Endometrium (tissue), 2 donors: ENCODE measurements at regions not wholly inside any gene's neighbourhood (a gene's known extent, or its start where the extent isn't known, plus 50 kb on each side); places are given as distances from the start of the nearest gene placed in this dataset.
"Not testable (repeated sequence)": the region's sequence is repeated elsewhere in the genome, so short reads cannot be mapped to it uniquely, and the experiment has no call there.

Experiments
- FAIRE-seq: peaks from 2 replicates; lab custom pipeline; 2012; peaks lifted over from hg19 to GRCh38; lab: Jason Lieb, UNC
- donor health status: control.
- donor health status: control.

- no peak for FAIRE-seq
Observed at GRCh38 chr17:72448019-72448418, 327.2 kb downstream of the SOX9 start.

- FAIRE-seq: no peak
Observed at GRCh38 chr17:72452286-72453173, 331.7 kb downstream of the SOX9 start.

GRCh38 chr17:72454342-72454741 lies 333.5 kb downstream of the SOX9 start:
- FAIRE-seq: no peak

GRCh38 chr17:72455562-72455961 lies 334.7 kb downstream of the SOX9 start:
- FAIRE-seq: no peak

GRCh38 chr17:72456075-72456474 lies 335.3 kb downstream of the SOX9 start:
- FAIRE-seq: no peak

GRCh38 chr17:72457712-72458111 lies 336.9 kb downstream of the SOX9 start:
- no peak for FAIRE-seq

GRCh38 chr17:72458301-72458700 lies 337.5 kb downstream of the SOX9 start:
- no peak for FAIRE-seq

- FAIRE-seq: no peak
Observed at GRCh38 chr17:72460711-72461110, 339.9 kb downstream of the SOX9 start.

- no peak for FAIRE-seq
Observed at GRCh38 chr17:72461757-72462156, 340.9 kb downstream of the SOX9 start.

GRCh38 chr17:72462407-72462806 lies 341.6 kb downstream of the SOX9 start:
- no peak for FAIRE-seq

- FAIRE-seq: no peak
Observed at GRCh38 chr17:72462814-72463213, 342.0 kb downstream of the SOX9 start.

GRCh38 chr17:72463287-72464102 lies 342.7 kb downstream of the SOX9 start:
- FAIRE-seq: no peak

- FAIRE-seq: not testable (repeated sequence)
Observed at GRCh38 chr17:72464221-72464620, 343.4 kb downstream of the SOX9 start.

- FAIRE-seq: no peak
Observed at GRCh38 chr17:72465191-72466024, 344.6 kb downstream of the SOX9 start.

GRCh38 chr17:72466199-72466598 lies 345.4 kb downstream of the SOX9 start:
- no peak for FAIRE-seq

GRCh38 chr17:72466606-72467005 lies 345.8 kb downstream of the SOX9 start:
- no peak for FAIRE-seq

GRCh38 chr17:72467841-72468653 lies 347.2 kb downstream of the SOX9 start:
- FAIRE-seq: no peak

- FAIRE-seq: no peak
Observed at GRCh38 chr17:72468841-72469240, 348.0 kb downstream of the SOX9 start.

GRCh38 chr17:72470121-72470705 lies 349.4 kb downstream of the SOX9 start:
- FAIRE-seq: no peak

GRCh38 chr17:72470734-72471133 lies 349.9 kb downstream of the SOX9 start:
- FAIRE-seq: no peak

GRCh38 chr17:72471296-72471695 lies 350.5 kb downstream of the SOX9 start:
- FAIRE-seq: no peak
